ENCODE measurements at regions not wholly inside any gene's neighbourhood (a gene's known extent, or its start where the extent isn't known, plus 50 kb on each side); places are given as distances from the start of the nearest gene placed in this dataset.

DNA sequence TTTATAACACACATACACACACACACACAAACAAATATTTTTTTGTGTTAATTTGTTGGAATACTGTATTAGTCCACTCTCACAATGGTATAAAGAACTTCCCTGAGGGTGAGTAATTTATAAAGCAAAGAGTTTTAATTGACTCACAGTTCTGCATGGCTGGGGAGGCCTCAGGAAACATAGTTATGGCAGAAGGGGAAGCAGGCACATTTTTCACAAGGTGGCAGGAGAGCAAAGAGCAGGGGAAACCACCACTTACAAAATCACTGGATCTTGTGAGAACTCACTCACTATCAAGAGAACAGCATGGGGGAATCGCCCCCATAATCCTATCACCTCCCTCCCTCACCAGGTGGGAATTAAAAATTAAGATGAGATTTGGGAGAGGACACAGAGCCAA, 205.4 kb upstream of the PTPRD start:
- no peak overlapping the region for H3K27ac ChIP-seq
- H3K9me3 ChIP-seq = no peaks in the 10 kb centered on the region
- DNase-seq = no peak
- intact Hi-C loops (cut with DNase I; ENCODE audit: low total_unique reads) = no loop called here
- no peaks in the 10 kb centered on the region for H3K36me3 ChIP-seq
- TF ChIP-seq, protein P1, sequence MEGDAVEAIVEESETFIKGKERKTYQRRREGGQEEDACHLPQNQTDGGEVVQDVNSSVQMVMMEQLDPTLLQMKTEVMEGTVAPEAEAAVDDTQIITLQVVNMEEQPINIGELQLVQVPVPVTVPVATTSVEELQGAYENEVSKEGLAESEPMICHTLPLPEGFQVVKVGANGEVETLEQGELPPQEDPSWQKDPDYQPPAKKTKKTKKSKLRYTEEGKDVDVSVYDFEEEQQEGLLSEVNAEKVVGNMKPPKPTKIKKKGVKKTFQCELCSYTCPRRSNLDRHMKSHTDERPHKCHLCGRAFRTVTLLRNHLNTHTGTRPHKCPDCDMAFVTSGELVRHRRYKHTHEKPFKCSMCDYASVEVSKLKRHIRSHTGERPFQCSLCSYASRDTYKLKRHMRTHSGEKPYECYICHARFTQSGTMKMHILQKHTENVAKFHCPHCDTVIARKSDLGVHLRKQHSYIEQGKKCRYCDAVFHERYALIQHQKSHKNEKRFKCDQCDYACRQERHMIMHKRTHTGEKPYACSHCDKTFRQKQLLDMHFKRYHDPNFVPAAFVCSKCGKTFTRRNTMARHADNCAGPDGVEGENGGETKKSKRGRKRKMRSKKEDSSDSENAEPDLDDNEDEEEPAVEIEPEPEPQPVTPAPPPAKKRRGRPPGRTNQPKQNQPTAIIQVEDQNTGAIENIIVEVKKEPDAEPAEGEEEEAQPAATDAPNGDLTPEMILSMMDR (IDR thresholded peaks at IDR 0.05) = no peak
- H3K27me3 ChIP-seq = no peaks in the 10 kb centered on the region
- no peak overlapping the region for H3K4me3 ChIP-seq
- no peaks in the 10 kb centered on the region for H3K4me1 ChIP-seq

DNA sequence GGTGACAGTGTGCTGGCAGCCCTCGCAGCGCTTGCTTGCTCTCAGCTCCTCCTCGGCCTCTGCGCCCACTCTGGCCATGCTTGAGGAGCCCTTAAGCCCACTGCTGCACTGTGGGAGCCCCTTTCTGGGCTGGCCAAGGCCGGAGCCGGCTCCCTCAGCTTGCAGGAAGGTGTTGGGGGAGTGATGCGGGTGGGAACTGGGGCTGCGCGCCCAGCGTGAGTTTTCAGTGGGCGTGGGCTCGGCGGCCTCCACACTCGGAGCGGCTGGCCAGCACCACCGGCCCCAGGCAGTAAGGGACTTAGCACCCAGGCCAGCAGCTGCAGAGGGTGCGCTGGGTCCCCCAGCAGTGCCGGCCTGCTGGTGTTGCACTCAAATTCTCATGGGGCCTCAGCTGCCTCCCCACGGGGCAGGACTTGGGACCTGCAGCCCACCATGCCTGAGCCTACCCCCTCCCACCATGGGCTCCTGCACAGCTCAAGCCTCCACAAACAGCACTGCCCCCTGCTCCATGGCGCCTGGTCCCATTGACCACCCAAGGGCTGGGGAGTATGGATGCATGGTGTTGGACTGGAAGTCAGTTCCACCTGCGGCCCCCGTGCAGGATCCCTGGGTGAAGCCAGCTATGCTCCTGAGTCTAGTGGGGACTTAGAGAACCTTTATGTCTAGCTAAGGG, 223.1 kb upstream of the PTPRD start:
- H3K27ac ChIP-seq = no peak overlapping the region
- TF ChIP-seq, protein P1 (IDR thresholded peaks at IDR 0.05) = no peak

DNA sequence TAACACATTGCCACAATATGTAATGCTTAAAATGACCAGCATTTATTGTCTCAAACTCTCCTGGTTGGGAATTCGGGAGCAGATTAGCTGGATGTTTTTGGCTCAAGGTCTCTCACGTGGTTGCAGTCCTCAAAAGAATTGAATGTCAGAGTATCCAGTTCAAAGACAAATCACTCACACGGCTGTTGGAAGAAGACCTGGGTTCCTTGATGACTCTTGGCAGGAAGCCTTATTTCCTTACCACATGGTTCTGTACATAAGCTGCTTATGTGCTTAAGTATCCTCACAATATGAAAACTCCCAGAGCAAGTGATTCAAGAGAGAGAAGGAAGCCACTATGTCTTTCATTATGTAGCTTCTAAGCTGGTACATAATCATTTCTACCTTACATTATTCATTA, 230.3 kb upstream of the PTPRD start:
- TF ChIP-seq, protein P1 (IDR thresholded peaks at IDR 0.05) = no peak
- DNase-seq = no peak
- Histone ChIP-seq H3K27me3 (no peaks in the 10 kb centered on the region), H3K9me3 (no peaks in the 10 kb centered on the region), H3K4me3 (no peak overlapping the region), H3K4me1 (no peaks in the 10 kb centered on the region), H3K36me3 (no peaks in the 10 kb centered on the region), H3K27ac (no peak overlapping the region)
- intact Hi-C loops (cut with DNase I; ENCODE audit: low total_unique reads) = no loop called here

More for the DNA sequence above, 223.1 kb upstream of the PTPRD start:
- H3K4me1 ChIP-seq = no peaks in the 10 kb centered on the region
- no peaks in the 10 kb centered on the region for H3K36me3 ChIP-seq
- no peak for DNase-seq
- peaks cover 0 to 4% (median 0%) of the 10 kb centered on the region in 3 donors for H3K9me3 ChIP-seq
- H3K4me3 ChIP-seq = no peak overlapping the region
- intact Hi-C loops (cut with DNase I; ENCODE audit: low total_unique reads) = no loop called here
- H3K27me3 ChIP-seq = no peaks in the 10 kb centered on the region

DNA sequence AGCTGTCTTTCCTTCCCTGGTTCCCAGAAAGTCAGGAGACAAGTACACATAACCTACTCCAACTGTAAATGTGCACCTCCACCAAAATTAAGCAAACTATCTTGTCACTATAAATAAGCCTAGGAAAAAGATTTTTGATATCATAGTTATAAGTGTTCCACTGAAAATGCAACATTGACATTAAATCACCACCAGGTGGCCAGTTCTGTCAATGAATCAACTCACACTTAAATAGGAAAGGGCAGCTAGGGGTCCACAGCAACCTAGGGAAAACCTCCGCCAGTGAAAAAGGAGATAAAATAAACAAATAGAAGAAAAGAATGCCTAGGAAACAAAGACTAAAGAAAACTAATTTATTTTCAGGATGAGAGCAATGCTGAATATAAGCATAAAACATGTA, 243.0 kb upstream of the PTPRD start:
- Histone ChIP-seq H3K4me1 (no peaks in the 10 kb centered on the region), H3K4me3 (no peak overlapping the region), H3K27me3 (no peaks in the 10 kb centered on the region), H3K36me3 (no peaks in the 10 kb centered on the region), H3K27ac (no peak overlapping the region), H3K9me3 (no peaks in the 10 kb centered on the region)
- TF ChIP-seq, protein P1 (IDR thresholded peaks at IDR 0.05) = no peak
- intact Hi-C loops (cut with DNase I; ENCODE audit: low total_unique reads) = no loop called here
- DNase-seq = no peak

- no peak for DNase-seq
- TF ChIP-seq, protein P1 (IDR thresholded peaks at IDR 0.05) = no peak
- H3K9me3 ChIP-seq = no peaks in the 10 kb centered on the region
- H3K4me3 ChIP-seq = no peak overlapping the region
- H3K27ac ChIP-seq = no peak overlapping the region
- intact Hi-C loops (cut with DNase I; ENCODE audit: low total_unique reads) = no loop called here
- no peaks in the 10 kb centered on the region for H3K36me3 ChIP-seq
- no peaks in the 10 kb centered on the region for H3K27me3 ChIP-seq
- no peaks in the 10 kb centered on the region for H3K4me1 ChIP-seq
Observed at GRCh38 chr9:10858817-10859216, 246.0 kb upstream of the PTPRD start.

DNA sequence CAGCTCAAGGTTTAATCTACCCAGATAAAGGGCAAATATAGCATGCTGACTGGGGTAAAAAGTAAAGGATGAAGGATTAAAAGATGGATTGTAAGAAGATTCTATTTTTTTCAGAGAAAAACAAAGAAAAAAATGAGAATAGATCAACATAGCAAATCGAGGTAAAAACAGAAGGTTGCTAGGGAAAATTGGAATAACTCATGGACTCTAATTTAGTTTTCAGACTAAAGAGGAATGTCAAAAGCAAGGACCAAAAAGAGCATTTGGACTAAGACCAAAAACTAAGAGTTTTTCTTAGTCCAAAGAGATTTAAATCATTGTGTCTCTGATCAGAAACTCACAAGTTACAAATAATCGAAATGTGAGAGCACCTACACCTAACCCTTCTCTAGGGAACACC, 250.7 kb upstream of the PTPRD start:
- H3K27ac ChIP-seq = no peak overlapping the region
- H3K36me3 ChIP-seq = no peaks in the 10 kb centered on the region
- DNase-seq = no peak
- TF ChIP-seq, protein P1 (IDR thresholded peaks at IDR 0.05) = no peak
- H3K4me3 ChIP-seq = no peak overlapping the region
- H3K27me3 ChIP-seq = no peaks in the 10 kb centered on the region
- H3K9me3 ChIP-seq = no peaks in the 10 kb centered on the region
- H3K4me1 ChIP-seq = no peaks in the 10 kb centered on the region
- intact Hi-C loops (cut with DNase I; ENCODE audit: low total_unique reads) = no loop called here

All from tibial artery (tissue), 4 donors.